WTC11 (cell line): ENCODE measurements at regions not wholly inside any gene's neighbourhood (a gene's known extent, or its start where the extent isn't known, plus 50 kb on each side); places are given as distances from the start of the nearest gene placed in this dataset.

Experiments
- ATAC-seq: fragments of 200-7000 bp; cut with Tn5 transposase; 2 replicates; pipeline ENCODE4 v1.10.0; 2021; ENCODE audit warnings: mild to moderate bottlenecking, moderate library complexity
- CTCF ChIA-PET: fragments of 300-600 bp; sonication (Branson Sonifier 250); formaldehyde crosslinking; loops from one replicate; lab custom pipeline; 2021; ENCODE audit warnings: antibody characterized with exemption; lab: Charles Lee
- POLR2A ChIA-PET: fragments of 350-600 bp; sonication (Branson Sonifier 250); formaldehyde crosslinking; loops from one replicate; lab custom pipeline; 2021; ENCODE audit warnings: antibody characterized with exemption; lab: Charles Lee
- DNase-seq: peaks from one replicate; pipeline ENCODE4 v3.0.0; 2021; ENCODE audit warnings: low spot score
- H3K27ac Mint-ChIP-seq: 2 replicates; pipeline ENCODE4 v1.8.0; 2021; ENCODE audit warnings: mixed read lengths
- H3K27me3 Mint-ChIP-seq: 2 replicates; pipeline ENCODE4 v1.8.0; 2021; ENCODE audit warnings: low read depth, mild to moderate bottlenecking, moderate library complexity, mixed read lengths
- H3K36me3 Mint-ChIP-seq: 2 replicates; pipeline ENCODE4 v1.8.0; 2021; ENCODE audit warnings: mixed read lengths
- H3K4me1 Mint-ChIP-seq: 2 replicates; pipeline ENCODE4 v1.8.0; 2022; ENCODE audit warnings: mixed read lengths
- H3K4me3 Mint-ChIP-seq: 2 replicates; pipeline ENCODE4 v1.8.0; 2021; ENCODE audit warnings: mild to moderate bottlenecking, moderate library complexity, mixed read lengths
- H3K9me3 Mint-ChIP-seq: 2 replicates; pipeline ENCODE4 v1.8.0; 2021; ENCODE audit warnings: mixed read lengths
- CBFB ChIP-seq: sonication (generic); formaldehyde crosslinking; IDR thresholded peaks from 2 replicates; pipeline ENCODE4 v1.8.1; 2022; ENCODE audit warnings: mild to moderate bottlenecking, low read depth, missing genetic modification reagents
- CREM ChIP-seq: sonication (generic); formaldehyde crosslinking; IDR thresholded peaks from 2 replicates; pipeline ENCODE4 v1.8.1; 2022; ENCODE audit warnings: mild to moderate bottlenecking, missing genetic modification reagents, moderate library complexity
- ESRRA ChIP-seq: sonication (generic); formaldehyde crosslinking; IDR thresholded peaks from 2 replicates; pipeline ENCODE4 v1.8.1; 2022; ENCODE audit warnings: mild to moderate bottlenecking, missing genetic modification reagents, borderline replicate concordance
- ETV6 ChIP-seq: sonication (generic); formaldehyde crosslinking; IDR thresholded peaks from 2 replicates; pipeline ENCODE4 v1.8.1; 2022; ENCODE audit warnings: mild to moderate bottlenecking, missing genetic modification reagents
- FOXK1 ChIP-seq: sonication (generic); formaldehyde crosslinking; IDR thresholded peaks from 2 replicates; pipeline ENCODE4 v1.8.0; 2022; ENCODE audit warnings: mild to moderate bottlenecking, moderate library complexity, missing genetic modification reagents
- NFE2L1 ChIP-seq: sonication (generic); formaldehyde crosslinking; IDR thresholded peaks from 2 replicates; pipeline ENCODE4 v1.8.1; 2023; ENCODE audit warnings: missing genetic modification reagents
- NFYB ChIP-seq: sonication (generic); formaldehyde crosslinking; conservative IDR thresholded peaks from 2 replicates; pipeline ENCODE4 v1.8.0; 2022; ENCODE audit warnings: low read depth, missing genetic modification reagents
- NR1H2 ChIP-seq: sonication (generic); formaldehyde crosslinking; IDR thresholded peaks from 2 replicates; pipeline ENCODE4 v1.9.0; 2021; ENCODE audit warnings: mild to moderate bottlenecking, moderate library complexity, missing genetic modification reagents
- RELA ChIP-seq: sonication (generic); formaldehyde crosslinking; IDR thresholded peaks from 2 replicates; pipeline ENCODE4 v1.8.1; 2022; ENCODE audit warnings: missing genetic modification reagents, mild to moderate bottlenecking, borderline replicate concordance
- SMAD4 ChIP-seq: sonication (generic); formaldehyde crosslinking; IDR thresholded peaks from 2 replicates; pipeline ENCODE4 v1.8.0; 2022; ENCODE audit warnings: mild to moderate bottlenecking, missing genetic modification reagents
- TCF7 ChIP-seq: sonication (generic); formaldehyde crosslinking; IDR thresholded peaks from 2 replicates; pipeline ENCODE4 v1.8.0; 2022; ENCODE audit warnings: mild to moderate bottlenecking, low read depth, missing genetic modification reagents, moderate library complexity
- TF ChIP-seq, protein P1 (sequence below): sonication (generic); formaldehyde crosslinking; IDR thresholded peaks from 2 replicates; pipeline ENCODE4 v1.8.0; 2023; ENCODE audit warnings: missing genetic modification reagents
- TF ChIP-seq, protein P2 (sequence below): sonication (generic); formaldehyde crosslinking; IDR thresholded peaks from 2 replicates; pipeline ENCODE4 v1.8.1; 2023; ENCODE audit warnings: mild to moderate bottlenecking, missing genetic modification reagents
- TF ChIP-seq, protein P3 (sequence below): sonication (generic); formaldehyde crosslinking; IDR thresholded peaks from 2 replicates; pipeline ENCODE4 v1.8.0; 2023; ENCODE audit warnings: mild to moderate bottlenecking, missing genetic modification reagents
- TF ChIP-seq, protein P4 (sequence below): sonication (generic); formaldehyde crosslinking; conservative IDR thresholded peaks from 2 replicates; pipeline ENCODE4 v1.8.1; 2022; ENCODE audit warnings: mild to moderate bottlenecking, missing genetic modification reagents
- TF ChIP-seq, protein P5 (sequence below): sonication (generic); formaldehyde crosslinking; IDR thresholded peaks from 2 replicates; pipeline ENCODE4 v1.8.0; 2022; ENCODE audit warnings: mild to moderate bottlenecking, missing genetic modification reagents
- TF ChIP-seq, protein P6 (sequence below): fragments of 250-450 bp; sonication (Bioruptor Pico); IDR thresholded peaks from 2 replicates; pipeline ENCODE4 v1.8.0; 2021; ENCODE audit warnings: mild to moderate bottlenecking
- TF ChIP-seq, protein P7 (sequence below): sonication (generic); formaldehyde crosslinking; IDR thresholded peaks from 2 replicates; pipeline ENCODE4 v1.8.1; 2023; ENCODE audit warnings: mild to moderate bottlenecking, missing genetic modification reagents, moderate library complexity
- TF ChIP-seq, protein P8 (sequence below): sonication (generic); formaldehyde crosslinking; IDR thresholded peaks from 2 replicates; pipeline ENCODE4 v1.8.1; 2022; ENCODE audit warnings: mild to moderate bottlenecking, moderate library complexity, missing genetic modification reagents

DNA sequence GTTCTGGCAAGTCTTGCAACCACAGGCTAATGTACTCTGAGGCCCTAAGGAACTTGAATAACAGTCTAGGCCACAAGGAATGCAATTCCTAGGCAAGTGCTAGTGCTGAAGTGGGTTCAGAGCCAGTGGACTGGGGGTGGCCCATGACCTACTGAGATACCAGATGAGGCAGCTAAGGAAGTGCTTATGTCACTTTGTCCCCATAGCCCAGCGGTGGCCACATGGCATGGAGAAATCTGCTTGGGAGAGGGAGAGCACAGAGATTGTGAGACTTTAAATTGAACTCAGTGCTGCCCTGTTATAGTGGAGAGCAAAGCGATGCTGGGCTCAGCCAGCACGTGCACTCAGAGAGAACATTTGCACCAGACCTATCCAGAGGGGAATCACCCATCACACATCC lies 629.5 kb downstream of the JRKL start:
- peaks cover 19% of the 10 kb centered on the region for H3K9me3 Mint-ChIP-seq
- no peaks in the 10 kb centered on the region for H3K4me1 Mint-ChIP-seq
- no peak overlapping the region for H3K27ac Mint-ChIP-seq
- ChIA-PET POLR2A (no interaction called here), CTCF (no interaction called here)
- no peaks in the 10 kb centered on the region for H3K36me3 Mint-ChIP-seq
- TF ChIP-seq RELA (CRISPR knock-in tag), result no peak
- TF ChIP-seq ESRRA (CRISPR knock-in tag), result no peak
- TF ChIP-seq ETV6 (CRISPR knock-in tag), result no peak
- TF ChIP-seq CBFB (CRISPR knock-in tag), result no peak
- TF ChIP-seq, protein P1, sequence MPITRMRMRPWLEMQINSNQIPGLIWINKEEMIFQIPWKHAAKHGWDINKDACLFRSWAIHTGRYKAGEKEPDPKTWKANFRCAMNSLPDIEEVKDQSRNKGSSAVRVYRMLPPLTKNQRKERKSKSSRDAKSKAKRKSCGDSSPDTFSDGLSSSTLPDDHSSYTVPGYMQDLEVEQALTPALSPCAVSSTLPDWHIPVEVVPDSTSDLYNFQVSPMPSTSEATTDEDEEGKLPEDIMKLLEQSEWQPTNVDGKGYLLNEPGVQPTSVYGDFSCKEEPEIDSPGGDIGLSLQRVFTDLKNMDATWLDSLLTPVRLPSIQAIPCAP, result no peak
- no peak for TF ChIP-seq NR1H2
- no peak for TF ChIP-seq TCF7 (CRISPR knock-in tag)
- TF ChIP-seq, protein P2, sequence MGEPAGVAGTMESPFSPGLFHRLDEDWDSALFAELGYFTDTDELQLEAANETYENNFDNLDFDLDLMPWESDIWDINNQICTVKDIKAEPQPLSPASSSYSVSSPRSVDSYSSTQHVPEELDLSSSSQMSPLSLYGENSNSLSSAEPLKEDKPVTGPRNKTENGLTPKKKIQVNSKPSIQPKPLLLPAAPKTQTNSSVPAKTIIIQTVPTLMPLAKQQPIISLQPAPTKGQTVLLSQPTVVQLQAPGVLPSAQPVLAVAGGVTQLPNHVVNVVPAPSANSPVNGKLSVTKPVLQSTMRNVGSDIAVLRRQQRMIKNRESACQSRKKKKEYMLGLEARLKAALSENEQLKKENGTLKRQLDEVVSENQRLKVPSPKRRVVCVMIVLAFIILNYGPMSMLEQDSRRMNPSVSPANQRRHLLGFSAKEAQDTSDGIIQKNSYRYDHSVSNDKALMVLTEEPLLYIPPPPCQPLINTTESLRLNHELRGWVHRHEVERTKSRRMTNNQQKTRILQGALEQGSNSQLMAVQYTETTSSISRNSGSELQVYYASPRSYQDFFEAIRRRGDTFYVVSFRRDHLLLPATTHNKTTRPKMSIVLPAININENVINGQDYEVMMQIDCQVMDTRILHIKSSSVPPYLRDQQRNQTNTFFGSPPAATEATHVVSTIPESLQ (CRISPR knock-in tag), result no peak
- TF ChIP-seq, protein P3, sequence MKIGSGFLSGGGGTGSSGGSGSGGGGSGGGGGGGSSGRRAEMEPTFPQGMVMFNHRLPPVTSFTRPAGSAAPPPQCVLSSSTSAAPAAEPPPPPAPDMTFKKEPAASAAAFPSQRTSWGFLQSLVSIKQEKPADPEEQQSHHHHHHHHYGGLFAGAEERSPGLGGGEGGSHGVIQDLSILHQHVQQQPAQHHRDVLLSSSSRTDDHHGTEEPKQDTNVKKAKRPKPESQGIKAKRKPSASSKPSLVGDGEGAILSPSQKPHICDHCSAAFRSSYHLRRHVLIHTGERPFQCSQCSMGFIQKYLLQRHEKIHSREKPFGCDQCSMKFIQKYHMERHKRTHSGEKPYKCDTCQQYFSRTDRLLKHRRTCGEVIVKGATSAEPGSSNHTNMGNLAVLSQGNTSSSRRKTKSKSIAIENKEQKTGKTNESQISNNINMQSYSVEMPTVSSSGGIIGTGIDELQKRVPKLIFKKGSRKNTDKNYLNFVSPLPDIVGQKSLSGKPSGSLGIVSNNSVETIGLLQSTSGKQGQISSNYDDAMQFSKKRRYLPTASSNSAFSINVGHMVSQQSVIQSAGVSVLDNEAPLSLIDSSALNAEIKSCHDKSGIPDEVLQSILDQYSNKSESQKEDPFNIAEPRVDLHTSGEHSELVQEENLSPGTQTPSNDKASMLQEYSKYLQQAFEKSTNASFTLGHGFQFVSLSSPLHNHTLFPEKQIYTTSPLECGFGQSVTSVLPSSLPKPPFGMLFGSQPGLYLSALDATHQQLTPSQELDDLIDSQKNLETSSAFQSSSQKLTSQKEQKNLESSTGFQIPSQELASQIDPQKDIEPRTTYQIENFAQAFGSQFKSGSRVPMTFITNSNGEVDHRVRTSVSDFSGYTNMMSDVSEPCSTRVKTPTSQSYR, result no peak
- no peaks in the 10 kb centered on the region for H3K27me3 Mint-ChIP-seq
- DNase-seq, result no peak
- H3K4me3 Mint-ChIP-seq, result no peak overlapping the region
- ATAC-seq, result no peak

DNA sequence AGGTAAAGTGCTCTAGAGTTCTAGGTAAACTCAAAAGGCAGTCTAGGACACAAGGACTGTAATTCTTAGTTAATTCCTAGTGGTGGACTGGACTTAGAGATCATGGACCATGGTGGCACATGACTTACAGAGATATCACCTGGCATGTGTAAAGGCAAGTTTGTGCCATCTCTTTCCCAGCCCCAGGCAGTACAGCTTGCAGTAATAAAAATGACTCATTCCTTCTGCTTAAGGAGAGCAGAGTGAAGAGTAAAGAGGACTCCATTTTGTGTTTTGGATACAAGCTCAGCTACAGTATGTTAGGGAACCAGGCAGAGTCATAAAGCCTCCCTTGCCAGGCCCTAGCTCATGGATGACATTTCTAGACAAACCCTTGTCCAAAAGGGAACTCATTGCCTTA lies 629.9 kb downstream of the JRKL start:
- ChIA-PET POLR2A (no interaction called here), CTCF (no interaction called here)
- H3K27ac Mint-ChIP-seq, result no peak overlapping the region
- DNase-seq (no peak), ATAC-seq (no peak)
- no peaks in the 10 kb centered on the region for H3K4me1 Mint-ChIP-seq
- no peak overlapping the region for H3K4me3 Mint-ChIP-seq
- H3K9me3 Mint-ChIP-seq, result peaks cover 16% of the 10 kb centered on the region
- no peaks in the 10 kb centered on the region for H3K36me3 Mint-ChIP-seq
- TF ChIP-seq SMAD4 (CRISPR knock-in tag) (no peak), NFYB (no peak), CREM (CRISPR knock-in tag) (no peak), FOXK1 (CRISPR knock-in tag) (no peak), ETV6 (CRISPR knock-in tag) (no peak), NFE2L1 (no peak), TCF7 (CRISPR knock-in tag) (no peak)
- TF ChIP-seq, protein P4, sequence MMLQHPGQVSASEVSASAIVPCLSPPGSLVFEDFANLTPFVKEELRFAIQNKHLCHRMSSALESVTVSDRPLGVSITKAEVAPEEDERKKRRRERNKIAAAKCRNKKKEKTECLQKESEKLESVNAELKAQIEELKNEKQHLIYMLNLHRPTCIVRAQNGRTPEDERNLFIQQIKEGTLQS, result no peak
- TF ChIP-seq, protein P5, sequence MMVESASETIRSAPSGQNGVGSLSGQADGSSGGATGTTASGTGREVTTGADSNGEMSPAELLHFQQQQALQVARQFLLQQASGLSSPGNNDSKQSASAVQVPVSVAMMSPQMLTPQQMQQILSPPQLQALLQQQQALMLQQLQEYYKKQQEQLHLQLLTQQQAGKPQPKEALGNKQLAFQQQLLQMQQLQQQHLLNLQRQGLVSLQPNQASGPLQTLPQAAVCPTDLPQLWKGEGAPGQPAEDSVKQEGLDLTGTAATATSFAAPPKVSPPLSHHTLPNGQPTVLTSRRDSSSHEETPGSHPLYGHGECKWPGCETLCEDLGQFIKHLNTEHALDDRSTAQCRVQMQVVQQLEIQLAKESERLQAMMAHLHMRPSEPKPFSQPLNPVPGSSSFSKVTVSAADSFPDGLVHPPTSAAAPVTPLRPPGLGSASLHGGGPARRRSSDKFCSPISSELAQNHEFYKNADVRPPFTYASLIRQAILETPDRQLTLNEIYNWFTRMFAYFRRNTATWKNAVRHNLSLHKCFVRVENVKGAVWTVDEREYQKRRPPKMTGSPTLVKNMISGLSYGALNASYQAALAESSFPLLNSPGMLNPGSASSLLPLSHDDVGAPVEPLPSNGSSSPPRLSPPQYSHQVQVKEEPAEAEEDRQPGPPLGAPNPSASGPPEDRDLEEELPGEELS (CRISPR knock-in tag), result no peak
- TF ChIP-seq, protein P6, sequence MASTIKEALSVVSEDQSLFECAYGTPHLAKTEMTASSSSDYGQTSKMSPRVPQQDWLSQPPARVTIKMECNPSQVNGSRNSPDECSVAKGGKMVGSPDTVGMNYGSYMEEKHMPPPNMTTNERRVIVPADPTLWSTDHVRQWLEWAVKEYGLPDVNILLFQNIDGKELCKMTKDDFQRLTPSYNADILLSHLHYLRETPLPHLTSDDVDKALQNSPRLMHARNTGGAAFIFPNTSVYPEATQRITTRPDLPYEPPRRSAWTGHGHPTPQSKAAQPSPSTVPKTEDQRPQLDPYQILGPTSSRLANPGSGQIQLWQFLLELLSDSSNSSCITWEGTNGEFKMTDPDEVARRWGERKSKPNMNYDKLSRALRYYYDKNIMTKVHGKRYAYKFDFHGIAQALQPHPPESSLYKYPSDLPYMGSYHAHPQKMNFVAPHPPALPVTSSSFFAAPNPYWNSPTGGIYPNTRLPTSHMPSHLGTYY (CRISPR knock-in tag), result no peak
- TF ChIP-seq, protein P7, sequence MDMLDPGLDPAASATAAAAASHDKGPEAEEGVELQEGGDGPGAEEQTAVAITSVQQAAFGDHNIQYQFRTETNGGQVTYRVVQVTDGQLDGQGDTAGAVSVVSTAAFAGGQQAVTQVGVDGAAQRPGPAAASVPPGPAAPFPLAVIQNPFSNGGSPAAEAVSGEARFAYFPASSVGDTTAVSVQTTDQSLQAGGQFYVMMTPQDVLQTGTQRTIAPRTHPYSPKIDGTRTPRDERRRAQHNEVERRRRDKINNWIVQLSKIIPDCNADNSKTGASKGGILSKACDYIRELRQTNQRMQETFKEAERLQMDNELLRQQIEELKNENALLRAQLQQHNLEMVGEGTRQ, result no peak
- TF ChIP-seq, protein P8, sequence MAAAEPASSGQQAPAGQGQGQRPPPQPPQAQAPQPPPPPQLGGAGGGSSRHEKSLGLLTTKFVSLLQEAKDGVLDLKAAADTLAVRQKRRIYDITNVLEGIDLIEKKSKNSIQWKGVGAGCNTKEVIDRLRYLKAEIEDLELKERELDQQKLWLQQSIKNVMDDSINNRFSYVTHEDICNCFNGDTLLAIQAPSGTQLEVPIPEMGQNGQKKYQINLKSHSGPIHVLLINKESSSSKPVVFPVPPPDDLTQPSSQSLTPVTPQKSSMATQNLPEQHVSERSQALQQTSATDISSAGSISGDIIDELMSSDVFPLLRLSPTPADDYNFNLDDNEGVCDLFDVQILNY, result no peak
- no peaks in the 10 kb centered on the region for H3K27me3 Mint-ChIP-seq
